Esophagus squamous epithelium (tissue), 4 donors: ENCODE measurements at regions not wholly inside any gene's neighbourhood (a gene's known extent, or its start where the extent isn't known, plus 50 kb on each side); places are given as distances from the start of the nearest gene placed in this dataset.

Experiments
- CTCF ChIP-seq, 6 experiments: fragments of 450-650 bp in 4 of 6; fragments of 200-600 bp in 2 of 6; sonication (generic) in 2 of 6; IDR thresholded peaks; one replicate each; pipeline ENCODE4 v1.5.1; 2016 to 2019; ENCODE audit warnings: antibody characterized with exemption in 6 of 6, mild to moderate bottlenecking in 4 of 6, moderate library complexity in 4 of 6
- POLR2A ChIP-seq, 4 donors: fragments of 450-650 bp; IDR thresholded peaks; one replicate each; pipeline ENCODE4 v1.6.1; 2017; ENCODE audit warnings: antibody characterized with exemption in 4 of 4, mild to moderate bottlenecking in 4 of 4, moderate library complexity in 3 of 4

GRCh38 chr16:64077242-64077641 lies 1044.6 kb downstream of the CDH11 start:
- TF ChIP-seq POLR2A (IDR thresholded peaks at IDR 0.05) (no peak), CTCF (IDR thresholded peaks at IDR 0.05) (no peak)
